ENCODE measurements at regions not wholly inside any gene's neighbourhood (a gene's known extent, or its start where the extent isn't known, plus 50 kb on each side); places are given as distances from the start of the nearest gene placed in this dataset.
"Not testable (repeated sequence)": the region's sequence is repeated elsewhere in the genome, so short reads cannot be mapped to it uniquely, and the experiment has no call there.

DNA sequence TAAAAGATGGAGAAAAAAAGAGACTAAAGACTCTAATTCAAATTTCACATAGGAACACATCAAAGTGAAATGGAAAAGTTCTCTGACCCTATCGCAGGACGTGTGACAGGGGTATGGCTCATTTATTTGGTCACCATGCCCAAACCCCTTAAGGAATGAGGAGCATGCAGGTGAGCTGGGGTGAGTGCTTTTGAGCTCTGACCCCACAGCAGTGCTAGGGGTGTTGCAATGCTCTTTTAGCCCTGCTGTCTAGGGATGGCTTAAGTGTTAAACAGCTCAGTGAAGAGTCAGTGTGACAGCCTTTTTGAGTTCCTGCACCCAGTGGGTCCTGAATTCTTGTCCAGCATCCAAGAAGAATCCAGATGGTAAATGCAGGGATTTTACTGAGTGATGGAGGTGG lies 143.0 kb upstream of the ANKRD55 start:
- POLR2A ChIA-PET (ENCODE audit: low non-redundant PET) = no interaction called here
- CTCF ChIA-PET = no interaction called here
- TF ChIP-seq, protein P1, sequence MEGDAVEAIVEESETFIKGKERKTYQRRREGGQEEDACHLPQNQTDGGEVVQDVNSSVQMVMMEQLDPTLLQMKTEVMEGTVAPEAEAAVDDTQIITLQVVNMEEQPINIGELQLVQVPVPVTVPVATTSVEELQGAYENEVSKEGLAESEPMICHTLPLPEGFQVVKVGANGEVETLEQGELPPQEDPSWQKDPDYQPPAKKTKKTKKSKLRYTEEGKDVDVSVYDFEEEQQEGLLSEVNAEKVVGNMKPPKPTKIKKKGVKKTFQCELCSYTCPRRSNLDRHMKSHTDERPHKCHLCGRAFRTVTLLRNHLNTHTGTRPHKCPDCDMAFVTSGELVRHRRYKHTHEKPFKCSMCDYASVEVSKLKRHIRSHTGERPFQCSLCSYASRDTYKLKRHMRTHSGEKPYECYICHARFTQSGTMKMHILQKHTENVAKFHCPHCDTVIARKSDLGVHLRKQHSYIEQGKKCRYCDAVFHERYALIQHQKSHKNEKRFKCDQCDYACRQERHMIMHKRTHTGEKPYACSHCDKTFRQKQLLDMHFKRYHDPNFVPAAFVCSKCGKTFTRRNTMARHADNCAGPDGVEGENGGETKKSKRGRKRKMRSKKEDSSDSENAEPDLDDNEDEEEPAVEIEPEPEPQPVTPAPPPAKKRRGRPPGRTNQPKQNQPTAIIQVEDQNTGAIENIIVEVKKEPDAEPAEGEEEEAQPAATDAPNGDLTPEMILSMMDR (conservative IDR thresholded peaks at IDR 0.05; ENCODE audit: low read depth) = no peak
- no peak overlapping the region for H3K27ac ChIP-seq
- DNase-seq (ENCODE audit: low spot score) = no peak

DNA sequence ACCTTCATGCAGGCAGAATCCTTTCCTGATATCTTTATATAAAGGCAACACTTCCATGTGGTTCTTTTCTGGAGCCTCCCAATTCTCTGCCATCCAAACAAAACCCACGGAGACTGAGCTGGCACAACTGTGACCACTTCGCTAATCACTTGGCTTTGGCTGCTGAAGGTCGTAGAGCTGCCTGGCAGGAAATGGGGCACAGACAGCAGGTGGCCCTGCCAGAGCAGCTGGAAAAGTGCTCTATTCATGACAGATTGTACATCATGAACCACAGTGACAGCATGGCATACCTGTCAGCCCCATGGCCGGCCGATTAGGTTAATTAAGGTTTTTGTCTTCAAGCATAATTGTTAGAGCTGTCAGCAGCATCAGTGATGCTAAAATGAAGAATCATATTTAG lies 141.9 kb upstream of the ANKRD55 start:
- H3K27ac ChIP-seq = no peak overlapping the region
- TF ChIP-seq, protein P1 (conservative IDR thresholded peaks at IDR 0.05; ENCODE audit: low read depth) = no peak
- DNase-seq (ENCODE audit: low spot score) = no peak
- ChIA-PET CTCF (interaction anchor here (0.7 kb wide), 1 partner anchor 69 kb away, joined by 4 read pairs; no protein-coding TSS in a partner anchor), POLR2A (ENCODE audit: low non-redundant PET) (no interaction called here)

DNA sequence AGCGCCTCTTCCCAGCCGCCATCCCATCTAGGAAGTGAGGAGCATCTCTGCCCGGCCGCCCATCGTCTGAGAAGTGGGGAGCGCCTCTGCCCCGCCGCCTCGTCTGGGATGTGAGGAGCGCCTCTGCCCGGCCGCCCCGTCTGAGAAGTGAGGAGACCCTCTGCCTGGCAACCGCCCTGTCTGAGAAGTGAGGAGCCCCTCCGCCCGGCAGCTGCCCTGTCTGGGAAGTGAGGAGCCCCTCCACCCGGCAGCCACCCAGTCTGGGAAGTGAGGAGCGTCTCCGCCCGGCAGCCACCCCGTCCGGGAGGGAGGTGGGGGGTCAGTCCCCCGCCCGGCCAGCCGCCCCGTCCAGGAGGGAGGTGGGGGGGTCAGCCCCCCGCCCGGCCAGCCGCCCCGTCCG lies 139.4 kb upstream of the ANKRD55 start:
- DNase-seq (ENCODE audit: low spot score); POLR2A ChIA-PET (ENCODE audit: low non-redundant PET); CTCF ChIA-PET; H3K27ac ChIP-seq: not testable (repeated sequence)

DNA sequence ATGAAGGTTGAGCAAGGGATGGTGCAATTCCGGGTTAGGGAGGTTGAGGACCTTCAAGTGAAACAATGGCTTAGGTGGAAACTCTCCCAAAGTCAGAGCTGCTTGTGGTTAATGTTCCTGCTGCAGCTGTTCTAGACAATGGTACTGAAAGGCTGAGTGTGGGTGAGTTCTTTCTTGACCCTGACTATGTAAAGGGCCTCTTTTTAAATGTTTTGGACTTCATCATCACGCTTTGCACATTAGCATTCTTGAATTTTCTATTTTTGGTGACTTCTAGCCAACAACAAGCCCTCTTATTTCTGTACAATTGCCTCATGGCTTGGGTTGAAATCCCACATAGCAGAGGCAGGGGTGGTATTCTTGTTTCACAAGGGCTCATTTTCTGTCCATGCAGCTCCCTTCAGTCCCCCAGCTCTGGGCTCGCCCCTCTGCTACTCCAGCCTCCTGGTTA lies 136.3 kb upstream of the ANKRD55 start:
- DNase-seq (ENCODE audit: low spot score) = no peak
- ChIA-PET CTCF (interaction anchor here (0.5 to 0.7 kb wide), 2 partner anchors 50 to 1324 kb away, joined by 3 to 4 read pairs; no protein-coding TSS in a partner anchor), POLR2A (ENCODE audit: low non-redundant PET) (no interaction called here)
- no peak overlapping the region for H3K27ac ChIP-seq
- TF ChIP-seq, protein P1 (conservative IDR thresholded peaks at IDR 0.05; ENCODE audit: low read depth) = no peak

DNA sequence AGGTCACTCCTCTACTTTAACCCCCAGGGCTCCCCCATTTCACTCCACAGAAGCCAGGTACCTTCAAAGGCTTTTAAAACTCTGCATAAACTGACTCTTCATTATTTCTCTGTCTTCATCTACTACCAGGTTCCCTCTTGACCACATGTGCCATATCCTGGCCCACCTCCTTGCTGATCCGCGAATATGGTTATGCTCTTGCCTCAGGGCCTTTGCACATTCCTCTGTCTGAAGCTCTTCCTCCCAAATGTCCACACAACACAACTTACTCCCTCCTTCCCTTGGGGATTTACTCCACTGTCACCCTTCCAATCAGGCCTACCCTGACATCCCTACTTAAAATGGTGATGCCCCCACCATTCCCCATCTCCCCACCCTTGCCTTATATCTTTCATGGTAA lies 134.6 kb upstream of the ANKRD55 start:
- ChIA-PET CTCF (no interaction called here), POLR2A (ENCODE audit: low non-redundant PET) (no interaction called here)
- no peak for DNase-seq (ENCODE audit: low spot score)
- TF ChIP-seq, protein P1 (conservative IDR thresholded peaks at IDR 0.05; ENCODE audit: low read depth) = no peak
- no peak overlapping the region for H3K27ac ChIP-seq

DNA sequence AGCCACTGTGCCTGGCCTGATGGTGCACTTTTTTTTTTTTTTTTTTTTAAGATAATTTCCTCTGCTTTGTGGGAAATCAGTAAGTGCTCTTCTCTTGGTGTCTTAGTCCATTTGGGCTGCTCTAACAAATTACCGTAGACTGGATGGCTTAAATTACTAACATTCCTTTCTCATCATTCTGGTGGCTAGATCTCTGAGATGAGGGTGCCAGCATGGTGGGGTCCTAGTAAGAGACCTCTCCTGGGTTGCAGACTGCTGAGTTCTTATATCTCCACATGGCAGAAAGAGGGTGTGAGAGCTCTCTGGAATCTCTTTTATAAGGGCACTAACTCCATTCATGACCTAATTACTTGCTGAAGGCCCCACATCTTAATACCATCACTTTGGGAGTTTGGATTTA lies 133.9 kb upstream of the ANKRD55 start:
- DNase-seq (ENCODE audit: low spot score) = no peak
- TF ChIP-seq, protein P1 (conservative IDR thresholded peaks at IDR 0.05; ENCODE audit: low read depth) = no peak
- ChIA-PET POLR2A (ENCODE audit: low non-redundant PET) (no interaction called here), CTCF (interaction anchor here (0.7 kb wide), 1 partner anchor 471 kb away, joined by 3 read pairs; no protein-coding TSS in a partner anchor)
- H3K27ac ChIP-seq = no peak overlapping the region

DNA sequence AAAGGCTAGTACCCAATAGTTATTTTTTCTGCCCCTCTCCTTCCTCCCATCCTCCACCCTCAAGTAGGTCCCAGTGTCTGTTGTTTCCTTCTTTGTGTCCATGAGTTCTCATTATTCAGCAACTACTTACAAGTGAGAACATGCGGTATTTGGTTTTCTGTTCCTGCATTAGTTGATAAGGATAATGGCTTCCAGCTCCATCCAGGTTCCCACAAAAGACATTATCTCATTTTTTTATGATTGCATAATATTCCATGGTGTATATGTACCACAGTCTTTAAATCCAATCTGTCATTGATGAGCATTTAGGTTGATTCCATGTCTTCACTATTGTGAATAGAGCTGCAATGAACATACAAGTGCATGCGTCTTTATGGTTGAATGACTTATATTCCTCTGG lies 128.3 kb upstream of the ANKRD55 start:
- DNase-seq (ENCODE audit: low spot score) = no peak
- H3K27ac ChIP-seq = no peak overlapping the region
- ChIA-PET CTCF (interaction anchor here (0.6 kb wide), 2 partner anchors 8 to 82 kb away, joined by 4 read pairs; no protein-coding TSS in a partner anchor), POLR2A (ENCODE audit: low non-redundant PET) (no interaction called here)
- TF ChIP-seq, protein P1 (conservative IDR thresholded peaks at IDR 0.05; ENCODE audit: low read depth) = no peak

All from RWPE1 (cell line).